Trophoblast cell (in vitro differentiated cells and primary cell): ENCODE measurements at regions not wholly inside any gene's neighbourhood (a gene's known extent, or its start where the extent isn't known, plus 50 kb on each side); places are given as distances from the start of the nearest gene placed in this dataset.

Experiments used
- DNase-seq, 2 donors: peaks; one replicate each; pipeline ENCODE4 v3.0.0-alpha.2; 2016
- H2AFZ ChIP-seq: 2 replicates; pipeline ENCODE4 v1.6.1; 2013; ENCODE audit warnings: low read length, moderate library complexity, mild to moderate bottlenecking; ENCODE audit not compliant: insufficient read depth, poor library complexity
- H2AK5ac ChIP-seq: 2 replicates; pipeline ENCODE4 v1.6.1; 2013; ENCODE audit warnings: mild to moderate bottlenecking, low read length
- H2BK120ac ChIP-seq: 2 replicates; pipeline ENCODE4 v1.6.1; 2013; ENCODE audit warnings: low read length, mild to moderate bottlenecking, moderate library complexity; ENCODE audit not compliant: insufficient read depth, poor library complexity
- H2BK12ac ChIP-seq: 2 replicates; pipeline ENCODE4 v1.6.1; 2013; ENCODE audit warnings: mild to moderate bottlenecking, low read length, moderate library complexity
- H2BK5ac ChIP-seq: 2 replicates; pipeline ENCODE4 v1.6.1; 2013; ENCODE audit warnings: low read length, low read depth, moderate library complexity, mild to moderate bottlenecking; ENCODE audit not compliant: poor library complexity
- H3K14ac ChIP-seq: 2 replicates; pipeline ENCODE4 v1.6.1; 2013; ENCODE audit warnings: mild to moderate bottlenecking, low read length
- H3K18ac ChIP-seq: 2 replicates; pipeline ENCODE4 v1.6.1; 2013; ENCODE audit warnings: mild to moderate bottlenecking, low read length
- H3K23ac ChIP-seq: 2 replicates; pipeline ENCODE4 v1.6.1; 2013; ENCODE audit warnings: low read length
- H3K27ac ChIP-seq: 2 replicates; pipeline ENCODE4 v1.5.1; 2013; ENCODE audit warnings: low read depth, mild to moderate bottlenecking, inconsistent platforms, low read length, moderate library complexity
- H3K27me3 ChIP-seq: 2 replicates; pipeline ENCODE4 v1.6.1; 2013; ENCODE audit warnings: inconsistent platforms, mild to moderate bottlenecking, low read length, moderate library complexity; ENCODE audit not compliant: insufficient read depth
- H3K36me3 ChIP-seq, 2 experiments: 1 replicate in 1 of 2; 2 replicates in 1 of 2; pipeline ENCODE4 v1.6.1; 2013; ENCODE audit warnings: low read length in 2 of 2, mild to moderate bottlenecking in 2 of 2, moderate library complexity in 1 of 2; ENCODE audit not compliant: insufficient read depth in 2 of 2, control insufficient read depth in 1 of 2
- H3K4ac ChIP-seq: 2 replicates; pipeline ENCODE4 v1.6.1; 2013; ENCODE audit warnings: low read depth, mild to moderate bottlenecking, low read length, moderate library complexity
- H3K4me1 ChIP-seq, 2 experiments: 1 replicate in 1 of 2; 2 replicates in 1 of 2; pipeline ENCODE4 v1.6.1; 2013; ENCODE audit warnings: low read length in 2 of 2, mild to moderate bottlenecking in 2 of 2, moderate library complexity in 1 of 2; ENCODE audit not compliant: insufficient read depth in 2 of 2, control insufficient read depth in 1 of 2
- H3K4me2 ChIP-seq: 2 replicates; pipeline ENCODE4 v1.6.1; 2013; ENCODE audit warnings: inconsistent platforms, mild to moderate bottlenecking, low read length, moderate library complexity
- H3K4me3 ChIP-seq: 2 replicates; pipeline ENCODE4 v1.5.1; 2013; ENCODE audit warnings: mild to moderate bottlenecking, low read depth, low read length, inconsistent platforms
- H3K79me1 ChIP-seq: one replicate; pipeline ENCODE4 v1.6.1; 2013; ENCODE audit warnings: low read length
- H3K79me2 ChIP-seq: 2 replicates; pipeline ENCODE4 v1.6.1; 2013; ENCODE audit warnings: low read length, mild to moderate bottlenecking; ENCODE audit not compliant: control insufficient read depth, insufficient read depth, poor library complexity
- H3K9ac ChIP-seq: 2 replicates; pipeline ENCODE4 v1.6.1; 2013; ENCODE audit warnings: mild to moderate bottlenecking, low read length
- H3K9me3 ChIP-seq: 2 replicates; pipeline ENCODE4 v1.6.1; 2013; ENCODE audit warnings: low read depth, mild to moderate bottlenecking, control low read depth, inconsistent platforms, low read length; ENCODE audit not compliant: insufficient read depth
- H4K12ac ChIP-seq: 2 replicates; pipeline ENCODE4 v1.6.1; 2013; ENCODE audit warnings: low read depth, mild to moderate bottlenecking, low read length, moderate library complexity
- H4K8ac ChIP-seq: 2 replicates; pipeline ENCODE4 v1.6.1; 2013; ENCODE audit warnings: low read depth, mild to moderate bottlenecking, low read length, moderate library complexity
- H4K91ac ChIP-seq: one replicate; pipeline ENCODE4 v1.6.1; 2013; ENCODE audit warnings: low read depth, mild to moderate bottlenecking, low read length, moderate library complexity
- WGBS: extraction: QIAGEN DNeasy Blood & Tissue Kit; methylation state at CpG from one replicate; pipeline ENCODE4 v1.1.7; 2013; ENCODE audit warnings: missing lambda C conversion rate; ENCODE audit not compliant: insufficient read length, insufficient coverage; ENCODE audit errors: extremely low coverage; 5-methylcytosine and 5-hydroxymethylcytosine counted together

DNA sequence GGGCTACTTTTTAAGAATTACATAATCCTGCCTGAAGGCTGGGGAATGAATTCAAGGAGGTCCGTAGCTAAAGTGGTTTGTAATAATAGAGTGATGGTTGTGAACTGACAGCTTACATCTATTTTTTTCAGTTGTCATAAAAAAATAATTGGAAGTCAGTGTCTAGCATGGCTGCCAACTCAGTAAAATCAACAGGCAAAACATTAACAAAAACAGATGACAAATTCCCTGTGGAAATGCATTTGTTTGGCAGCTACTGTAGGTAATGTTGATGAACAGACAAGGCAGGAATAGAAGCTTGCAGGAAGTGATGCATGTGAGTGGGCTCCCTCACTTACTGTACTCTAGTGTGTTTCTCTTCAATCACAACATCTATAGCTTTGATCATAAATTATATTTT lies 766.0 kb upstream of the POT1 start:
- Histone ChIP-seq H2BK5ac (no peak overlapping the region), H3K36me3 (no peaks in the 10 kb centered on the region), H3K4me2 (no peak overlapping the region), H3K79me2 (no peaks in the 10 kb centered on the region), H2BK12ac (no peak overlapping the region), H3K27me3 (no peaks in the 10 kb centered on the region), H3K14ac (no peak overlapping the region), H4K8ac (no peak overlapping the region), H2BK120ac (no peak overlapping the region), H3K9me3 (no peaks in the 10 kb centered on the region), H4K12ac (no peak overlapping the region), H3K4ac (no peak overlapping the region), H3K79me1 (no peaks in the 10 kb centered on the region), H3K23ac (no peak overlapping the region), H2AK5ac (no peak overlapping the region), H3K27ac (no peak overlapping the region), H3K18ac (no peak overlapping the region), H4K91ac (no peak overlapping the region), H3K4me1 (no peaks in the 10 kb centered on the region), H2AFZ (no peak overlapping the region), H3K4me3 (no peak overlapping the region), H3K9ac (no peak overlapping the region)
- DNase-seq, result no peak
- no CpG with 5 or more reads among the region's 1 CpG for WGBS

- Histone ChIP-seq H2AK5ac (no peak overlapping the region), H2BK120ac (no peak overlapping the region), H2AFZ (no peak overlapping the region), H2BK12ac (no peak overlapping the region), H3K14ac (no peak overlapping the region), H3K4me2 (no peak overlapping the region), H3K27ac (no peak overlapping the region), H4K8ac (no peak overlapping the region), H3K18ac (no peak overlapping the region), H4K91ac (no peak overlapping the region), H3K79me2 (no peaks in the 10 kb centered on the region), H3K36me3 (no peaks in the 10 kb centered on the region), H3K4me1 (no peaks in the 10 kb centered on the region), H3K9ac (no peak overlapping the region), H3K4me3 (no peak overlapping the region), H3K79me1 (no peaks in the 10 kb centered on the region), H3K4ac (no peak overlapping the region), H4K12ac (no peak overlapping the region), H2BK5ac (no peak overlapping the region), H3K23ac (no peak overlapping the region), H3K27me3 (no peaks in the 10 kb centered on the region), H3K9me3 (no peaks in the 10 kb centered on the region)
- DNase-seq, result no peak
Measured at GRCh38 chr7:125683156-125683555, 753.5 kb upstream of the POT1 start.

- no peaks in the 10 kb centered on the region for H3K27me3 ChIP-seq
- no peak overlapping the region for H3K4ac ChIP-seq
- no peaks in the 10 kb centered on the region for H3K36me3 ChIP-seq
- H3K4me3 ChIP-seq, result no peak overlapping the region
- no peaks in the 10 kb centered on the region for H3K79me2 ChIP-seq
- no peak overlapping the region for H3K23ac ChIP-seq
- no peak overlapping the region for H4K12ac ChIP-seq
- no peak overlapping the region for H3K14ac ChIP-seq
- no peak overlapping the region for H4K8ac ChIP-seq
- H4K91ac ChIP-seq, result no peak overlapping the region
- no peak overlapping the region for H2AFZ ChIP-seq
- DNase-seq, result no peak
- no peak overlapping the region for H3K9ac ChIP-seq
- H3K18ac ChIP-seq, result no peak overlapping the region
- H2BK120ac ChIP-seq, result no peak overlapping the region
- no peaks in the 10 kb centered on the region for H3K4me1 ChIP-seq
- H3K9me3 ChIP-seq, result no peaks in the 10 kb centered on the region
- H2BK12ac ChIP-seq, result no peak overlapping the region
- no peak overlapping the region for H2AK5ac ChIP-seq
- H3K4me2 ChIP-seq, result no peak overlapping the region
- H3K79me1 ChIP-seq, result no peaks in the 10 kb centered on the region
- H2BK5ac ChIP-seq, result no peak overlapping the region
- no CpG with 5 or more reads among the region's 3 CpGs for WGBS
- no peak overlapping the region for H3K27ac ChIP-seq
Measured at GRCh38 chr7:125681508-125681907, 751.9 kb upstream of the POT1 start.

DNA sequence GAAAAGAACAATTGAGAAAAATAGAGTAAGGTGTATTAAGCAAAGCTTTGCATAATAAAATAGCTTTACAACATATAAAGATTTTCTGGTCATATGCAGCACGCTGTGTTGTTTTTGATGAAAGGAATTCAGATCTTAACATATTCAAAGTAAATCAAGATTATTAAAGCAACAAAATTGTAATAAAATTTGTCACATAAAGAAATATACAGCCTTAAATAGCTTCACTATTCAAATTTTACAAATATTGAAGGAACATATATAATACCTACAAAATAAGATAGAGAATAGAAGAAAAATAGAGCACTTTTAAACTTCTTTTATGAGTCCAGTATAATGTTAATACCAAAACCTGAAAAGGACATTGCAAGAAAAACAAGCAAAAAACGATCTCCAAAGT lies 749.1 kb upstream of the POT1 start:
- no peaks in the 10 kb centered on the region for H3K27me3 ChIP-seq
- H3K79me1 ChIP-seq, result no peaks in the 10 kb centered on the region
- no peak overlapping the region for H3K9ac ChIP-seq
- no peak overlapping the region for H2BK12ac ChIP-seq
- no peaks in the 10 kb centered on the region for H3K36me3 ChIP-seq
- no peak overlapping the region for H2AFZ ChIP-seq
- no peaks in the 10 kb centered on the region for H3K4me1 ChIP-seq
- H2BK5ac ChIP-seq, result no peak overlapping the region
- no peak overlapping the region for H3K4me3 ChIP-seq
- H3K4me2 ChIP-seq, result no peak overlapping the region
- H3K27ac ChIP-seq, result no peak overlapping the region
- H3K4ac ChIP-seq, result no peak overlapping the region
- H3K79me2 ChIP-seq, result no peaks in the 10 kb centered on the region
- no peak overlapping the region for H4K8ac ChIP-seq
- H2BK120ac ChIP-seq, result no peak overlapping the region
- no peak overlapping the region for H2AK5ac ChIP-seq
- DNase-seq, result no peak
- H3K23ac ChIP-seq, result no peak overlapping the region
- no peak overlapping the region for H4K12ac ChIP-seq
- no peak overlapping the region for H4K91ac ChIP-seq
- no CpG with 5 or more reads among the region's 2 CpGs for WGBS
- H3K18ac ChIP-seq, result no peak overlapping the region
- H3K14ac ChIP-seq, result no peak overlapping the region
- no peaks in the 10 kb centered on the region for H3K9me3 ChIP-seq

- Histone ChIP-seq H3K9ac (no peak overlapping the region), H3K27me3 (no peaks in the 10 kb centered on the region), H2BK120ac (no peak overlapping the region), H2AFZ (no peak overlapping the region), H2BK12ac (no peak overlapping the region), H3K4me3 (no peak overlapping the region), H3K27ac (no peak overlapping the region), H3K4ac (no peak overlapping the region), H3K79me1 (no peaks in the 10 kb centered on the region), H3K23ac (no peak overlapping the region), H2AK5ac (no peak overlapping the region), H3K79me2 (no peaks in the 10 kb centered on the region), H3K14ac (no peak overlapping the region), H3K36me3 (no peaks in the 10 kb centered on the region), H4K12ac (no peak overlapping the region), H4K8ac (no peak overlapping the region), H3K9me3 (no peaks in the 10 kb centered on the region), H4K91ac (no peak overlapping the region), H3K4me1 (no peaks in the 10 kb centered on the region), H3K18ac (no peak overlapping the region), H3K4me2 (no peak overlapping the region), H2BK5ac (no peak overlapping the region)
- WGBS, result no CpG with 5 or more reads among the region's 2 CpGs
- DNase-seq, result no peak
Measured at GRCh38 chr7:125675640-125676039, 746.0 kb upstream of the POT1 start.
